ENCODE measurements at regions not wholly inside any gene's neighbourhood (a gene's known extent, or its start where the extent isn't known, plus 50 kb on each side); places are given as distances from the start of the nearest gene placed in this dataset.
"Not testable (repeated sequence)": the region's sequence is repeated elsewhere in the genome, so short reads cannot be mapped to it uniquely, and the experiment has no call there.

DNA sequence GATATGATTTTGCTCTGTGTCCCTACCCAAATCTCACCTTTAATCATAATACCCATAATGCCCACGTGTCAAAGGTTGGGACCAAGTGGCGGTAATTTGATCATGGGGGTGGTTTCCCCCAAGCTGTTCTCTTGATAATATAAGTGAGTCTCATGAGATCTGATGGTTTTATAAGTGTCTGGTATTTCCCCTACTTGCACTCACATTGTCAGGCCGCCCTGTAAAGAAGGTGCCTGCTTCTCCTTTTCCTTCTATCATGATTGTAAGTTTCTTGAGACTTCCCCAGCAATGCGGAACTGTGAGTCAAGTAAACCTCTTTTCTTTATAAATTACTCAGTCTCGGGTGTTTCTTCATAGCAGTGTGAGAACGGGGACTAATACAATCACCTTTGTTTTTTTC, 279.8 kb downstream of the ARPP21 start:
- TF ChIP-seq POLR2A (IDR thresholded peaks at IDR 0.05) (no peak), POLR2AphosphoS5 (IDR thresholded peaks at IDR 0.05) (no peak)
- TF ChIP-seq, protein P1, sequence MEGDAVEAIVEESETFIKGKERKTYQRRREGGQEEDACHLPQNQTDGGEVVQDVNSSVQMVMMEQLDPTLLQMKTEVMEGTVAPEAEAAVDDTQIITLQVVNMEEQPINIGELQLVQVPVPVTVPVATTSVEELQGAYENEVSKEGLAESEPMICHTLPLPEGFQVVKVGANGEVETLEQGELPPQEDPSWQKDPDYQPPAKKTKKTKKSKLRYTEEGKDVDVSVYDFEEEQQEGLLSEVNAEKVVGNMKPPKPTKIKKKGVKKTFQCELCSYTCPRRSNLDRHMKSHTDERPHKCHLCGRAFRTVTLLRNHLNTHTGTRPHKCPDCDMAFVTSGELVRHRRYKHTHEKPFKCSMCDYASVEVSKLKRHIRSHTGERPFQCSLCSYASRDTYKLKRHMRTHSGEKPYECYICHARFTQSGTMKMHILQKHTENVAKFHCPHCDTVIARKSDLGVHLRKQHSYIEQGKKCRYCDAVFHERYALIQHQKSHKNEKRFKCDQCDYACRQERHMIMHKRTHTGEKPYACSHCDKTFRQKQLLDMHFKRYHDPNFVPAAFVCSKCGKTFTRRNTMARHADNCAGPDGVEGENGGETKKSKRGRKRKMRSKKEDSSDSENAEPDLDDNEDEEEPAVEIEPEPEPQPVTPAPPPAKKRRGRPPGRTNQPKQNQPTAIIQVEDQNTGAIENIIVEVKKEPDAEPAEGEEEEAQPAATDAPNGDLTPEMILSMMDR (IDR thresholded peaks at IDR 0.05 in 8 of 11, conservative IDR thresholded peaks at IDR 0.05 in 3 of 11), result no peak
- H3K36me3 ChIP-seq, result no peaks in the 10 kb centered on the region
- no peaks in the 10 kb centered on the region for H3K4me1 ChIP-seq
- H3K27ac ChIP-seq, result no peak overlapping the region
- intact Hi-C loops (cut with DNase I; ENCODE audit: low total_unique reads), result no loop called here
- DNase-seq, result no peak
- peaks cover 0 to 24% (median 13%) of the 10 kb centered on the region in 8 donors for H3K9me3 ChIP-seq
- no peaks in the 10 kb centered on the region for H3K27me3 ChIP-seq (replicated peaks in 1 of 7)
- WGBS, 5 donors, result 77 to 91% (median 82%) methylated on average over 6 of the region's 6 CpGs
- no peak overlapping the region for H3K4me3 ChIP-seq

DNA sequence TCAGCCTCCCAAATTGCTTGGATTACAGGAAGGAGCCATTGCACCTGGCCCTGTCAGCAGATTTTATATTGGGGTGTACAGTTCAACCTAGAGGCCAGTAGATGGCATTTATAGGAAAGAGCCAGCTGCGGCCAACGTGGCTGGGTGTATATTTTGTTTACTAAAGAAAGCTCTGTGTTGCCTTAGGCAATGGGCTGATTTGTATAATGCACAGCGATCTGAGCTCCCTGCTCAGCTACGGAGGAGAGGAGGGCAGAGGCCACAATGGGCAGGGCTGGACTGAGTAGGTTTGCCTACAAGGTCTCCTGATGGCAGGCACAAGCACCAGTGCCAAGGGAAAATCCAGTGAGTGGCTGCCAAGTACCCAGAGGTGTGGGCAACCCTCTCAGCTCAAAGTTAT, 282.4 kb downstream of the ARPP21 start:
- H3K27ac ChIP-seq, result no peak overlapping the region
- DNase-seq, result no peak
- no peak overlapping the region for H3K4me3 ChIP-seq
- no peaks in the 10 kb centered on the region for H3K4me1 ChIP-seq
- intact Hi-C loops (cut with DNase I; ENCODE audit: low total_unique reads), result no loop called here
- WGBS, 5 donors, result 77 to 92% (median 89%) methylated on average over 4 of the region's 4 CpGs
- H3K27me3 ChIP-seq (replicated peaks in 1 of 7), result no peaks in the 10 kb centered on the region
- TF ChIP-seq POLR2A (IDR thresholded peaks at IDR 0.05) (no peak), POLR2AphosphoS5 (IDR thresholded peaks at IDR 0.05) (no peak)
- TF ChIP-seq, protein P1 (IDR thresholded peaks at IDR 0.05 in 8 of 11, conservative IDR thresholded peaks at IDR 0.05 in 3 of 11), result no peak
- no peaks in the 10 kb centered on the region for H3K36me3 ChIP-seq
- peaks cover 0 to 24% (median 13%) of the 10 kb centered on the region in 8 donors for H3K9me3 ChIP-seq

GRCh38 chr3:35924070-35924469, 284.7 kb downstream of the ARPP21 start:
- H3K9me3 ChIP-seq, result peaks cover 0 to 24% (median 13%) of the 10 kb centered on the region in 8 donors
- intact Hi-C loops (cut with DNase I; ENCODE audit: low total_unique reads); H3K36me3 ChIP-seq; H3K27ac ChIP-seq; H3K4me1 ChIP-seq; H3K27me3 ChIP-seq (replicated peaks in 1 of 7); DNase-seq; H3K4me3 ChIP-seq: not testable (repeated sequence)

DNA sequence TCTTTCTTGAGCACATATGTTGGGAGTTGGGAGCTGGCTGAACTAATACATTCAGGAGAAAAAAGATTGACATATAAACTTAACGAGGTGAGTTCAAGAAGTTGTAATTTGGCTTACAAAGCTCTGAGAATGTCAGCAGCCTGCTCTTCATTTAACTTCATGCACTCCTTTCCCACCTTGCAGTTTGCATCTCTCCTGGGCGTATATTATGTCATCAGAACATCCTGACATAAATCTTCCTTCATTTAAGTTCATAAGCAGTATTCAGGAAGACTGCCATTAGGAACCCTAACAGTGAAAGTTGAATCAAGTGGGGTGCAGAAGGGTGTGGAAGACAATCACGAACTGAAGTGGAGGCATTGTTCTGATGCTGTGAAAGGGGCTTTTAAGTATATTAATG, 288.1 kb downstream of the ARPP21 start:
- TF ChIP-seq POLR2A (IDR thresholded peaks at IDR 0.05) (no peak), POLR2AphosphoS5 (IDR thresholded peaks at IDR 0.05) (no peak)
- TF ChIP-seq, protein P1 (IDR thresholded peaks at IDR 0.05 in 8 of 11, conservative IDR thresholded peaks at IDR 0.05 in 3 of 11), result no peak
- no peak overlapping the region for H3K27ac ChIP-seq
- no peaks in the 10 kb centered on the region for H3K36me3 ChIP-seq
- 63 to 76% (median 69%) methylated on average over 3 of the region's 3 CpGs for WGBS, 5 donors
- H3K27me3 ChIP-seq (replicated peaks in 1 of 7), result no peaks in the 10 kb centered on the region
- peaks cover 0 to under 1% (median 0%) of the 10 kb centered on the region in 8 donors for H3K9me3 ChIP-seq
- no peak for DNase-seq
- intact Hi-C loops (cut with DNase I; ENCODE audit: low total_unique reads), result no loop called here
- no peaks in the 10 kb centered on the region for H3K4me1 ChIP-seq
- H3K4me3 ChIP-seq, result no peak overlapping the region

DNA sequence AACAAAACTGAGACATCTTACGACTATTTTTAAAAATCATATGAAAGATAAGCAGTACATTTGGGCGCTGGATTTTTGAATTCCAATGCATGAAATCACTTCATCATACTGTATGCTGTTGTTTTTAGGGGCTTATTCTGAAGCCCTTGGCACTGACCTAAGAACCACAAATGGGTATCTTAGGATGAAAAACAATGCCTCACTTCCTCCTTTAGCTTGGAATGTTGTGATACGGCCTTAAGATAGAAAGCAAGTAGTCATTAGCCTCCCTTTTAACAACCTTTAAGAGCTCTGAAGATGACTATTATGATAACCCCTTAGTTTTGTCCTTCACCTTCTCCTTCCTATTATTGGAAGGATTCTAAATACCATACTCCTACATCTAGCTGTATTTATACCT, 289.8 kb downstream of the ARPP21 start:
- intact Hi-C loops (cut with DNase I; ENCODE audit: low total_unique reads), result no loop called here
- no peak overlapping the region for H3K27ac ChIP-seq
- no peaks in the 10 kb centered on the region for H3K36me3 ChIP-seq
- no peaks in the 10 kb centered on the region for H3K9me3 ChIP-seq
- WGBS, 5 donors, result 69 to 84% (median 75%) methylated on average over 3 of the region's 3 CpGs
- TF ChIP-seq, protein P1 (IDR thresholded peaks at IDR 0.05 in 8 of 11, conservative IDR thresholded peaks at IDR 0.05 in 3 of 11), result no peak
- no peak for TF ChIP-seq POLR2AphosphoS5 (IDR thresholded peaks at IDR 0.05)
- no peak for TF ChIP-seq POLR2A (IDR thresholded peaks at IDR 0.05)
- no peaks in the 10 kb centered on the region for H3K4me1 ChIP-seq
- no peak for DNase-seq
- H3K27me3 ChIP-seq (replicated peaks in 1 of 7), result no peaks in the 10 kb centered on the region
- H3K4me3 ChIP-seq, result no peak overlapping the region
